Activated T-helper 2 cell treated with anti-CD3 and anti-CD28 coated beads, Interferon-gamma antibody, Interleukin-2, Interleukin-4, amounts not matched to agents 10 μg/mL and 5 μg/mL and 100 μg/mL, durations not matched to agents 14 hours and 24 hours and 36 hours (primary cell): ENCODE measurements at regions not wholly inside any gene's neighbourhood (a gene's known extent, or its start where the extent isn't known, plus 50 kb on each side); places are given as distances from the start of the nearest gene placed in this dataset.
A peak's percentile ranks its signal among the peaks of the same experiment; 100 is the strongest.
"Not testable (repeated sequence)": the region's sequence is repeated elsewhere in the genome, so short reads cannot be mapped to it uniquely, and the experiment has no call there.

Source experiments
- DNase-seq: peaks from one replicate; pipeline ENCODE4 v3.0.0; 2021; ENCODE audit warnings: low spot score
- H3K27ac Mint-ChIP-seq: one replicate; pipeline ENCODE4 v1.8.0; 2021; ENCODE audit warnings: mixed read lengths
- H3K27me3 Mint-ChIP-seq: one replicate; pipeline ENCODE4 v1.8.0; 2021; ENCODE audit warnings: low read depth, mixed read lengths
- H3K36me3 Mint-ChIP-seq: one replicate; pipeline ENCODE4 v1.8.0; 2021; ENCODE audit warnings: low read depth, mixed read lengths
- H3K4me1 Mint-ChIP-seq: one replicate; pipeline ENCODE4 v1.8.0; 2021; ENCODE audit warnings: low read depth, mixed read lengths
- H3K4me3 Mint-ChIP-seq: one replicate; pipeline ENCODE4 v1.8.0; 2021; ENCODE audit warnings: low read depth, mild to moderate bottlenecking, moderate library complexity, mixed read lengths
- H3K9me3 Mint-ChIP-seq: one replicate; pipeline ENCODE4 v1.8.0; 2021; ENCODE audit warnings: mixed read lengths
- intact Hi-C: fragments of 100-400 bp; cut with micrococcal nuclease; formaldehyde crosslinking; loops from one replicate; pipeline ENCODE4 v1.15.1; 2023

- H3K4me1 Mint-ChIP-seq: peaks cover 17% of the 10 kb centered on the region
- H3K9me3 Mint-ChIP-seq: no peaks in the 10 kb centered on the region
- DNase-seq: no peak
- H3K36me3 Mint-ChIP-seq: peaks cover 21% of the 10 kb centered on the region
- intact Hi-C loops: no loop called here
- H3K4me3 Mint-ChIP-seq: no peak overlapping the region
- H3K27ac Mint-ChIP-seq: no peak overlapping the region
- no peaks in the 10 kb centered on the region for H3K27me3 Mint-ChIP-seq
These were observed 168.3 kb downstream of the BRD1 start for GRCh38 chr22:49659281-49659923.

GRCh38 chr22:49658902-49659280 lies 168.8 kb downstream of the BRD1 start:
- H3K4me1 Mint-ChIP-seq: peaks cover 17% of the 10 kb centered on the region
- intact Hi-C loops: no loop called here
- no peak overlapping the region for H3K27ac Mint-ChIP-seq
- H3K9me3 Mint-ChIP-seq: no peaks in the 10 kb centered on the region
- peaks cover 22% of the 10 kb centered on the region for H3K36me3 Mint-ChIP-seq
- DNase-seq: no peak
- H3K27me3 Mint-ChIP-seq: no peaks in the 10 kb centered on the region
- no peak overlapping the region for H3K4me3 Mint-ChIP-seq

- peak overlapping the region; percentile 93 for H3K4me3 Mint-ChIP-seq
- peak overlapping the region; percentile 67 for H3K27ac Mint-ChIP-seq
- H3K27me3 Mint-ChIP-seq: no peaks in the 10 kb centered on the region
- H3K4me1 Mint-ChIP-seq: peaks cover 17% of the 10 kb centered on the region
- no peaks in the 10 kb centered on the region for H3K9me3 Mint-ChIP-seq
- H3K36me3 Mint-ChIP-seq: peaks cover 22% of the 10 kb centered on the region
- intact Hi-C loops: no loop called here
- DNase-seq: no peak
These were observed 169.6 kb downstream of the BRD1 start for GRCh38 chr22:49657974-49658590.

- peak overlapping the region; percentile 67 for H3K27ac Mint-ChIP-seq
- H3K36me3 Mint-ChIP-seq: peaks cover 25% of the 10 kb centered on the region
- no peaks in the 10 kb centered on the region for H3K27me3 Mint-ChIP-seq
- H3K4me3 Mint-ChIP-seq: peak overlapping the region; percentile 93
- DNase-seq: peak; percentile 67
- no peaks in the 10 kb centered on the region for H3K9me3 Mint-ChIP-seq
- H3K4me1 Mint-ChIP-seq: peaks cover 17% of the 10 kb centered on the region
- intact Hi-C loops: no loop called here
These were observed 170.2 kb downstream of the BRD1 start for GRCh38 chr22:49657275-49657973.

- intact Hi-C loops, H3K27me3 Mint-ChIP-seq, H3K9me3 Mint-ChIP-seq: not testable (repeated sequence)
- peak; percentile 42 for DNase-seq
- H3K36me3 Mint-ChIP-seq: peaks cover 29% of the 10 kb centered on the region
- H3K4me1 Mint-ChIP-seq: peaks cover 17% of the 10 kb centered on the region
- peak overlapping the region; percentile 67 for H3K27ac Mint-ChIP-seq
- peak overlapping the region; percentile 93 for H3K4me3 Mint-ChIP-seq
These were observed 170.8 kb downstream of the BRD1 start for GRCh38 chr22:49656883-49657274.

- intact Hi-C loops: no loop called here
- Mint-ChIP-seq H3K36me3 (peaks cover 34% of the 10 kb centered on the region), H3K9me3 (no peaks in the 10 kb centered on the region), H3K4me3 (peak overlapping the region; percentile 93), H3K4me1 (peaks cover 17% of the 10 kb centered on the region), H3K27ac (no peak overlapping the region), H3K27me3 (no peaks in the 10 kb centered on the region)
- DNase-seq: no peak
These were observed 171.3 kb downstream of the BRD1 start for GRCh38 chr22:49656291-49656851.

- Mint-ChIP-seq H3K27ac (no peak overlapping the region), H3K27me3 (no peaks in the 10 kb centered on the region), H3K4me1 (peaks cover 17% of the 10 kb centered on the region), H3K4me3 (peak overlapping the region; percentile 93), H3K9me3 (no peaks in the 10 kb centered on the region), H3K36me3 (peaks cover 41% of the 10 kb centered on the region)
- intact Hi-C loops: no loop called here
- DNase-seq: no peak
These were observed 172.4 kb downstream of the BRD1 start for GRCh38 chr22:49655168-49655812.

- intact Hi-C loops: no loop called here
- Mint-ChIP-seq H3K4me3 (no peak overlapping the region), H3K27me3 (no peaks in the 10 kb centered on the region), H3K36me3 (peaks cover 37% of the 10 kb centered on the region), H3K4me1 (peaks cover 4% of the 10 kb centered on the region), H3K27ac (no peak overlapping the region), H3K9me3 (no peaks in the 10 kb centered on the region)
- DNase-seq: no peak
These were observed 177.1 kb downstream of the BRD1 start for GRCh38 chr22:49650336-49651241.

GRCh38 chr22:49649166-49650068 lies 178.3 kb downstream of the BRD1 start:
- H3K9me3 Mint-ChIP-seq: no peaks in the 10 kb centered on the region
- intact Hi-C loops: no loop called here
- no peak overlapping the region for H3K4me3 Mint-ChIP-seq
- DNase-seq: no peak
- H3K27ac Mint-ChIP-seq: no peak overlapping the region
- no peaks in the 10 kb centered on the region for H3K4me1 Mint-ChIP-seq
- H3K36me3 Mint-ChIP-seq: peaks cover 30% of the 10 kb centered on the region
- H3K27me3 Mint-ChIP-seq: no peaks in the 10 kb centered on the region

- intact Hi-C loops: no loop called here
- peaks cover 33% of the 10 kb centered on the region for H3K36me3 Mint-ChIP-seq
- DNase-seq: no peak
- no peak overlapping the region for H3K27ac Mint-ChIP-seq
- no peaks in the 10 kb centered on the region for H3K27me3 Mint-ChIP-seq
- H3K9me3 Mint-ChIP-seq: no peaks in the 10 kb centered on the region
- H3K4me1 Mint-ChIP-seq: no peaks in the 10 kb centered on the region
- no peak overlapping the region for H3K4me3 Mint-ChIP-seq
These were observed 179.6 kb downstream of the BRD1 start for GRCh38 chr22:49648053-49648452.

- DNase-seq: no peak
- H3K9me3 Mint-ChIP-seq: no peaks in the 10 kb centered on the region
- no peaks in the 10 kb centered on the region for H3K27me3 Mint-ChIP-seq
- no peak overlapping the region for H3K27ac Mint-ChIP-seq
- intact Hi-C loops: no loop called here
- no peak overlapping the region for H3K4me3 Mint-ChIP-seq
- no peaks in the 10 kb centered on the region for H3K4me1 Mint-ChIP-seq
- H3K36me3 Mint-ChIP-seq: peaks cover 32% of the 10 kb centered on the region
These were observed 180.0 kb downstream of the BRD1 start for GRCh38 chr22:49647627-49648026.
